GM12892 (cell line): ENCODE measurements at regions not wholly inside any gene's neighbourhood (a gene's known extent, or its start where the extent isn't known, plus 50 kb on each side); places are given as distances from the start of the nearest gene placed in this dataset.

Experiments used
- POLR2A ChIP-seq: IDR thresholded peaks from 2 replicates; pipeline ENCODE4 v1.6.1; 2011; ENCODE audit warnings: low read depth, low read length, control low read depth
- POLR2AphosphoS5 ChIP-seq: IDR thresholded peaks from 2 replicates; pipeline ENCODE4 v1.6.1; 2011; ENCODE audit warnings: low read depth, low read length, control low read depth
- TAF1 ChIP-seq: IDR thresholded peaks from 2 replicates; pipeline ENCODE4 v1.6.1; 2011; ENCODE audit warnings: low read depth, mild to moderate bottlenecking, control low read depth, low read length, borderline replicate concordance

GRCh38 chr5:122680623-122681350 is 94.1 kb upstream of the SNX2 start:
- TF ChIP-seq POLR2A: no peak
- TF ChIP-seq POLR2AphosphoS5: no peak
- TF ChIP-seq TAF1: no peak
